NCI-H146 (cell line): ENCODE measurements at regions not wholly inside any gene's neighbourhood (a gene's known extent, or its start where the extent isn't known, plus 50 kb on each side); places are given as distances from the start of the nearest gene placed in this dataset.

ENCODE experiments used
- DNase-seq: peaks from one replicate; lab custom pipeline; 2025; lab: John Stamatoyannopoulos, UW

- DNase-seq = no peak
These were observed 80.4 kb downstream of the HSPH1 start for GRCh38 chr13:31081316-31081715.

GRCh38 chr13:31074756-31075155 lies 86.9 kb downstream of the HSPH1 start:
- DNase-seq = no peak

GRCh38 chr13:31073859-31074718 lies 87.6 kb downstream of the HSPH1 start:
- no peak for DNase-seq

GRCh38 chr13:31072041-31072440 lies 89.7 kb downstream of the HSPH1 start:
- no peak for DNase-seq

- no peak for DNase-seq
These were observed 91.7 kb downstream of the HSPH1 start for GRCh38 chr13:31069808-31070534.

GRCh38 chr13:31068119-31068423 lies 93.6 kb downstream of the HSPH1 start:
- DNase-seq = no peak

GRCh38 chr13:31067416-31068118 lies 94.1 kb downstream of the HSPH1 start:
- DNase-seq = no peak

GRCh38 chr13:31064636-31065035 lies 97.1 kb downstream of the HSPH1 start:
- no peak for DNase-seq

GRCh38 chr13:31063772-31064171 lies 97.9 kb downstream of the HSPH1 start:
- DNase-seq = no peak

GRCh38 chr13:31060655-31061054 lies 101.0 kb downstream of the HSPH1 start:
- no peak for DNase-seq

- DNase-seq = no peak
These were observed 101.5 kb downstream of the HSPH1 start for GRCh38 chr13:31060220-31060619.

- no peak for DNase-seq
These were observed 104.2 kb downstream of the HSPH1 start for GRCh38 chr13:31057403-31058033.

GRCh38 chr13:31056644-31057271 lies 104.9 kb downstream of the HSPH1 start:
- no peak for DNase-seq

GRCh38 chr13:31055589-31055988 lies 106.1 kb downstream of the HSPH1 start:
- DNase-seq = no peak

- no peak for DNase-seq
These were observed 107.1 kb downstream of the HSPH1 start for GRCh38 chr13:31054632-31055031.

- DNase-seq = no peak
These were observed 107.8 kb downstream of the HSPH1 start for GRCh38 chr13:31053896-31054295.

- no peak for DNase-seq
These were observed 108.6 kb downstream of the HSPH1 start for GRCh38 chr13:31053091-31053490.

GRCh38 chr13:31052478-31052877 lies 109.2 kb downstream of the HSPH1 start:
- DNase-seq = no peak

- no peak for DNase-seq
These were observed 109.7 kb downstream of the HSPH1 start for GRCh38 chr13:31051999-31052398.

- DNase-seq = no peak
These were observed 111.0 kb downstream of the HSPH1 start for GRCh38 chr13:31050486-31051400.

- no peak for DNase-seq
These were observed 111.9 kb downstream of the HSPH1 start for GRCh38 chr13:31049833-31050232.
